SH-SY5Y (cell line): ENCODE measurements at regions not wholly inside any gene's neighbourhood (a gene's known extent, or its start where the extent isn't known, plus 50 kb on each side); places are given as distances from the start of the nearest gene placed in this dataset.
A peak's percentile ranks its signal among the peaks of the same experiment; 100 is the strongest.

Source experiments
- GATA2 ChIP-seq: IDR thresholded peaks from 2 replicates; pipeline ENCODE4 v1.6.1; 2011; ENCODE audit warnings: mild to moderate bottlenecking, low read depth, low read length
- GATA3 ChIP-seq: IDR thresholded peaks from 2 replicates; pipeline ENCODE4 v1.6.1; 2011; ENCODE audit warnings: low read depth, mild to moderate bottlenecking, low read length, moderate library complexity

- TF ChIP-seq GATA2 (no peak), GATA3 (no peak)
These were observed 1059.7 kb downstream of the TSN start for GRCh38 chr2:122815120-122815519.

- TF ChIP-seq GATA2 (no peak), GATA3 (no peak)
These were observed 1061.4 kb downstream of the TSN start for GRCh38 chr2:122816803-122817202.

- TF ChIP-seq GATA2, result no peak
- TF ChIP-seq GATA3, result no peak
These were observed 1066.9 kb downstream of the TSN start for GRCh38 chr2:122822319-122822718.

- TF ChIP-seq GATA3, result no peak
- TF ChIP-seq GATA2, result no peak
These were observed 1074.7 kb downstream of the TSN start for GRCh38 chr2:122830157-122830556.

GRCh38 chr2:122831649-122832048, 1076.2 kb downstream of the TSN start:
- TF ChIP-seq GATA2 (no peak), GATA3 (no peak)

GRCh38 chr2:122843503-122843902, 1088.1 kb downstream of the TSN start:
- peak; percentile 44; the same call in 1 of the 2 replicates for TF ChIP-seq GATA2
- no peak for TF ChIP-seq GATA3

- no peak for TF ChIP-seq GATA3
- no peak for TF ChIP-seq GATA2
These were observed 1095.7 kb downstream of the TSN start for GRCh38 chr2:122851161-122851560.

GRCh38 chr2:122851972-122852531, 1096.6 kb downstream of the TSN start:
- TF ChIP-seq GATA2 (peak; percentile 73; the same call in 1 of the 2 replicates), GATA3 (no peak)

- TF ChIP-seq GATA3, result no peak
- TF ChIP-seq GATA2, result no peak
These were observed 1101.2 kb downstream of the TSN start for GRCh38 chr2:122856696-122857095.

GRCh38 chr2:122858075-122858702, 1102.7 kb downstream of the TSN start:
- TF ChIP-seq GATA3 (no peak), GATA2 (no peak)

- TF ChIP-seq GATA2, result no peak
- no peak for TF ChIP-seq GATA3
These were observed 1103.4 kb downstream of the TSN start for GRCh38 chr2:122858813-122859212.

- no peak for TF ChIP-seq GATA3
- TF ChIP-seq GATA2, result no peak
These were observed 1103.8 kb downstream of the TSN start for GRCh38 chr2:122859260-122859659.

GRCh38 chr2:122863532-122863931, 1108.1 kb downstream of the TSN start:
- TF ChIP-seq GATA3 (no peak), GATA2 (no peak)

GRCh38 chr2:122864728-122865127, 1109.3 kb downstream of the TSN start:
- TF ChIP-seq GATA2 (no peak), GATA3 (no peak)

- no peak for TF ChIP-seq GATA3
- TF ChIP-seq GATA2, result no peak
These were observed 1110.6 kb downstream of the TSN start for GRCh38 chr2:122866095-122866494.

GRCh38 chr2:122867941-122868340, 1112.5 kb downstream of the TSN start:
- TF ChIP-seq GATA3 (no peak), GATA2 (no peak)
